GM21619 (cell line): ENCODE measurements at regions not wholly inside any gene's neighbourhood (a gene's known extent, or its start where the extent isn't known, plus 50 kb on each side); places are given as distances from the start of the nearest gene placed in this dataset.
"Not testable (repeated sequence)": the region's sequence is repeated elsewhere in the genome, so short reads cannot be mapped to it uniquely, and the experiment has no call there.

Experiments
- ATAC-seq: cut with Tn5 transposase; IDR thresholded peaks from one replicate; pipeline ENCODE4 v1.9.1; 2021; ENCODE audit not compliant: unreplicated experiment

DNA sequence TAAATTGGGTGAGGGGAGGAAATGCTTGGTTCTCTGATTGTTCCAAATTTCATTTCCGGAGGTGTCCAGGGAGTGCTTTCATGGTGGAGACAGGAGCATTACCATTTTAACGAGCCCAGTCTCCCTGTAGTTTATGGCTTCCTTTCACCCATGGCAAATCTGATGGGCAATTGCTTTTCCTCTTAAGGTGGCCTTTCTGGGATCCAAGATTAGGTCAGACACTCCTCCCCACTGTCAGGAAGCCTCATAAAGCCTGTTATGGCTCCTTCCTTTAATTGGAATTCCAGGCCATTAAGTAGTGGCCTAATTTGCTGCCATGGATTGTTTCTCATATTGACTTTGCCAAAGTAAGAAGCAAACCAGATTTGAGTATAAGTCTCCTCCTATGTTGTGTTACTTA lies 157.8 kb downstream of the PDCD6IP start:
- no peak for ATAC-seq

DNA sequence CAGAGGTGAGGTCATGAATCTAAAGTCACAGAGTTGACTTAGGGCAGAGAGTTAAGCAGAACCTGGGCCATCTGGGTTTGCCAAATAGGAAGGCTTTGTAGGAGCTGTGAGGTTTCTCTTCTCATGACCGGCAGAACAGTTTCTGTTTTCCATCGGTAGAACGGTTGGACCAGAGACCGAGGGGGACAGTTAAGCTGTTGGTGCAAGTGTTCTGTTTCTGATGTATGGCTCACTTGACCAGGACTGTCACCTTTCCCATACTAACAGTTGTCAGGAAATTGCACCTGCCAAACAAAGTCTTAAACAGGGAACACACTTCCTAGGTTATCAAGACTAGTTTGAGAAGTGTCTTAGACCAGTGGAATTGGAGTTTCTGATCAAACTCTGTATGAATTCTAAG lies 158.3 kb downstream of the PDCD6IP start:
- ATAC-seq: no peak

DNA sequence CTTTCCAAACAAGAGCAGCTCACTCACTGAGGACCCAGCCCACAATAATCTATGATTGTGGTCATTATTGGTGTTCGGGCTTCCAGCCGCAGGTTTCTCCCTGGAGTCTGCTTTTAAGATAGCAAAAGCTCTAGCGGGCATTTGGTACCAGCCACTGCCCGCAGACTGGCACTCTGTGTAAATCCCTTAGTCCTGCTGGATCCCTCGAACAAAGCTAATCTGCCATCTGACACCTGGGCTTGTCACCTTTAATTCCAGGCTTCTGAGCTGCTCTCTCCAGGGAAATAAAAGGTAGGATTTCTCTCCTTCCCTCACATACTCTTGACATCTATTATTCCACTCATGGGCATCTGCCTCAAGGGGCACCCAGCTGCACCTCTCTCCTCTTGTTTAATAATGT lies 158.7 kb downstream of the PDCD6IP start:
- no peak for ATAC-seq

DNA sequence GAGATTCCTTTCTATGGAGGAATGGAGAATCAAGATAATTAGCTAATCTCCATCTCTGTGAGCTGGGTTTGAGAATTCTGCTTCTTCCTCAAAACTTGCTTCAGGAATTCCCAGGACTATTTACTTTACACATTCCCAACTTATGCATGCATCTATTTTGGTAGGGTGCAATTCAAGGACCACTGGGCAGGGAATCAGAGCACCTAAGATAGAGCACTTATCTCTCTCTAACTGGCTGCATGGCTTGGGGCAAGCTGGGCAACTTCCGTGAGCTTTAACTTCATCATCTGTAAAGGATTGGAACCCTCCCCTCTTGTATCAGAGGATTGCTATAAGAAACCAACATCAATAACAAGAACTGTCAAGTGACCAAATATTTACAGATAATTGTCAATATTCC lies 160.2 kb downstream of the PDCD6IP start:
- ATAC-seq: no peak

DNA sequence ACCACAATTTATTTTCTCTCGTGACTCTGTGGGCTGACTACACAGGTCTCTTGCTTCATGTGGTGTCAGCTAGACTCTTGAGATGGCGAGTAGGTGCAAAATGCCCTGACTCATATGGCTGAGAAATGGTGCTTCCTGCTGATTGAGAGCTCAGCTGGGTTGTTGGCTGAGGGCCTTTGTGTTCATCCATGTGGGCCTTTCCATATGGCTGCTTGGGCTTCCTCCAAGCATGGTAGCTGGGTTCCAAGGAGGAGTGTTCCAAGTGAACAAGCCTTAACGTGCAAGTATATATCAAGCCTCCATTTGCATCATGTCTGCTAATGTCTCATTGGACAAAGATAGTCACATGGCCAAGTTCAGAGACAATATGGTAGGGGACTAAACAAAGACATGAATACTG lies 164.0 kb downstream of the PDCD6IP start:
- no peak for ATAC-seq

DNA sequence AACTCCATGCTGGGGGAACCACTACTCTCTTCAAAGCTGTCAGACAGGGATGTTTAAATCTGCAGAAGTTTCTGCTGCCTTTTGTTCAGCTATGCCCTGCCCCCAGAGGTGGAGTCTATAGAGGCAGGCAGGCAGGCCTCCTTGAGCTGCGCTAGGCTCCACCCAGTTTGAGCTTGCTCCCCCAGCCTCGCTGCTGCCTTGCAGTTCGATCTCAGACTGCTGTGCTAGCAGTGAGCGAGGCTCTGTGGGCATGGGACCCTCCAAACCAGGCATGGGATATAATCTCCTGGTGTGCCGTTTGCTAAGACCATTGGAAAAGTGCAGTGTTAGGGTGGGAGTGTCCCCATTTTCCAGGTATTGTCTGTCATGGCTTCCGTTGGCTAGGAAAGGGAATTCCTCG lies 171.8 kb downstream of the PDCD6IP start:
- not testable (repeated sequence) for ATAC-seq

DNA sequence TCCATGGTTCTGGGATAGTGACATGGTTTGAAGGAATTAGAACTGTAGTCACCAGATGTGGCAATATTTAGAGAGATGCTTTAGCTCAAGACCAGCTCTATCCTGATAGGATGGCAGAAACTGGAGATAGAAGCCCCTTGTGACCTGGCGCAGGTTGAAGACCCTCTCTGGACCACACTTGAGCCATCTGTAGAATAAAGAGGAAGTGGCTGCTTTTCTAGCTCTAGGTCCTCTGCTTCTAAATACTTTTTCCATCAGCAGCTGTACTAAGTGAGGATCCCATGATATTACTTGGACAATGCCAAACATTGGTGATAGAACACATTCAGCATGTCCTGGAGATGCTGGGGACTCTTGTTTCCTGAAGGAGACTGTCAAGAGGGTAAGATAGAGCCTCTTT lies 172.6 kb downstream of the PDCD6IP start:
- no peak for ATAC-seq

DNA sequence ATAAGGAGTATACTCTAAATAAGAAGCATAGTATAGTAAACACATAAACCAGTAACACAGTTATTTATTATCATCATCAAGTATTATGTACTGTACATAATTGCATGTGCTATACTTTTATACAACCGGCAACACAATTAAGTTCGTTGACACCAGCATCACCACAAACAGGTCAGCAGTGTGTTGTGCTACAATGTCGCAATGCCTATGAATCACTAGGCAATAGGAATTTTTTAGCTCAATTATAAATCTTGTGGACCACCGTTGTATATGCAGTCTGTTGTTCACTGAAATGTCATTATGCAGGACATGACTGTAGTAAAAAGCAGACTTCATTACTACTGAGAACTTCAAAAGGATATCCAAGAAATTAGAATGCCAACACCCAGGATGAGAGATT lies 177.0 kb downstream of the PDCD6IP start:
- no peak for ATAC-seq

DNA sequence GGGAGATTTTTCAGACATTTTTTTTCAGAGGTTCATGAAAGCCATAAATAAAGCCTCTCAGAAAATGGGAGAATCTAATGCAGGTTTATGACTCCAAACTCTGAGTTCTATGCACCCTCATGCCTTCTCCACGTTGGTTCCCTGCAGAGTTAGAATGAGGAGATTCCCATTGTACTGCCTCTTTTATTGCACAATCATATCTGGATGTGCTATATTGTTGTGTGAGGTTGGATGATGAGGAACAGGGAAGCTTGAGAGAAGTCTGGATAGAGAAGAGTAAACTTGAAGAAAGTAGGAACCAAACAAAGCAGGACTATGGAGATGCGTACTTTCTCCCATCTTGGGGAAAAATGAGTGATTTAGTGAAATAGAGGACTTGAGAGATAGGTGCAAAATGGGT lies 178.8 kb downstream of the PDCD6IP start:
- ATAC-seq: no peak

DNA sequence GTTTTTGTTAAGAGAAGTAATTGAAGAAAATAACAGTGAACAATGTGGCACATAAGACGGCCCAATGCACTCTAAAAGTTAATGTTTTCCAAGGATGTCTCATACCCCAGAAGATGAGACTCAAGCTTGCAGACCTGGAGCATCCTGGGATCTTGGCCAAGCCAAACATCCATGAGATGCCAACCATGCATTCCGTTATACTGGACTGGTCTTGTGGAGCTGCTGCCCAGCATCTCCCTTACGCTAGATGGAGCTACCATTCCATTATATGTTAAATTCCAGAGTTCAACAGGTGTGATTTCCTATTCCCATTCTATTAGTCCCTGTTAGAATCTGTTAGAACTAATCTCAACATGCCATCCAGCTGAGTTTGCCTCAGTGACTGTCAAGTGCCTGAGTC lies 181.8 kb downstream of the PDCD6IP start:
- no peak for ATAC-seq

DNA sequence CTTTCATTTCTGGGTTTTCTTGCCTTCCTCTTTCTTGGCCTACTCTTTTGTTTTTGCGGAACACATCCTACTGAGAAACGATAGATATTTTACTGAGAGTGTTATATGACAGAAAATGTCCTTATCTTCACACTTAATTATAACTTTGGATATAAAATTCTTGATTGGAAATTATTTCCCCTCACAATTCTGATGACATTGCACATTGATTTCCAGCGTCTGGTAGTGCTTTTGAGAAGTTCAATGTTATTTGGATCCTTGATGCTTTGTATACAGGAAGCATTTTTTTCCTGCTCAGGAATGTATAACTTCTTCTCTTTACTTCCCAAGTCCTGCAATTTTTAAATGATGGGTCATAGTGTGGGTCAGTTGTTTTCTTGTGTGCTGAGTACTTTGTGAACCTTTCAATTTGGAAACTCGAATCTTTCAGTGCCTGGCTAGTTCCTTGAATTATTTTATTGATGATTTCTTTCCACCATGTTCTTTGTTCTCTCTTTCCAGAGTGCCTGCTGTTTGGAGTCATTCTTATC lies 183.9 kb downstream of the PDCD6IP start:
- ATAC-seq: no peak

DNA sequence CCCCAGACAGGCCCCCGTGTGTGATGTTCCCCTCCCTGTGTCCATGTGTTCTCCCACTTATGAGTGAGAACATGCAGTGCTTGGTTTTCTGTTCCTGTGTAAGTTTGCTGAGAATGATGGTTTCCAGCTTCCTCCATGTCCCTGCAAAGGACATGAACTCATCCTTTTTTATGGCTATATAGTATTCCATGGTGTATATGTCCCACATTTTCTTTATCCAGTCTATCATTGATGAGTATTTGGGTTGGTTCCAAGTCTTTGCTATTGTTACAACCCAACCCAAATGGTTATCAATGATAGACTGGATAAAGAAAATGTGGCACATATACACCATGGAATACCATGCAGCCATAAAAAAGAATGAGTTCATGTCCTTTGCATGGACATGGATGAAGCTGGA lies 184.5 kb downstream of the PDCD6IP start:
- ATAC-seq: not testable (repeated sequence)

DNA sequence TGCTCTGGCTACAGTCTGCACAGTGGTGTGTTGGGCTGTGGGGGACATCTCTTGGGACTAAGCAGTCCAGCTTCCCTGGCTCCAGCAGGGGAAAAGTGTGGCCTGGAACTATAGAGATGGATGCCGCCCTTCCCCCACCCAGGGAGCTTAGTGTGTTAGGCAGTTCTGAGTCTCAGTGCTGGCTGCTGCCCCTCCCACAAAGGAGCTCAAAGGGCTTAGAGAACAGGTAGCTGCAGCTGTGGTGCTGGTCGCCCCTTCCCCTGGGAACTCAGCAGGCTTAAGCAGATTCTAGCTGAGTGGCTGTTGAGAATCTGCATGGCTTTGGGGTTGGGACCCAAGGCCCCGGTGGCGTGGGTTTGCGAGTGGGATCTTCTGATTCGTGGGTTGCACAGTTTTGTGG lies 190.8 kb downstream of the PDCD6IP start:
- no peak for ATAC-seq

DNA sequence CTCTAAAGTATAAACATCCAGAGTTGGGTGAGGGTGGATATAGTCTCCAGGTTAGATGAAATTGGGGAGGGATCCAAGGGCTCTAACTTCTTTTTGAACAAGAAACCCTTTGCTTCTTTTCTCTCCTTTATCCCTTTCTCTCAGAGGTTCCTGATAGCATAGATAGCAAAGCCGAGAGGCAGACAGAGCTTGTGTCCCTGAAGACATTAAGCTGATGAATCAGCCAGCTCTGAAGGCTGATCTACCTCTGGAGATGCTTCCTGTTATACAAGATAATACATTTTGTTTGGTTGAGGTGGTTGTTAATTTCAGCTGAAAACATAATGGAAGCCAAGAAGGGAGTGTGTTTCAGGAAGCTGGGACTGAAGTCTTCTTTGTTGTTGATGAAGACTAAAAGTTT lies 193.2 kb downstream of the PDCD6IP start:
- no peak for ATAC-seq

DNA sequence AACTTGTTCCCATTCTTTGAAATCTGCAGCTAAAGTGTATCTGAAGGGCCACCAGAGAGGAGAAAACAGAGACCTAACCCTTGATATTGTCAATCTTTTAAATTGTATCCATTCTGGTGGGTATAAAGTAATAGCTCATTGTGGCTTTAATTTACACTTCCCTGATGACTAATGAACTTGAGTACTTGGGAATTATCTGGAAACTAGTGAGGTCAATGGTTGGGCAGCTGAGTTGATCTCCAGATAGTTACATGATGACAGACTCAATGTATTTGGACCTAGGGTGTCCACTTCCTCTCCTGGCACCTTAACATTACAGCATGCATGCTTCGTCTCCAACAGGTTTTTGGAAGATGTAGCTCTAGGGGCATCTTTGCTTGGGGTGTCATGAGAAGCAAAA lies 195.2 kb downstream of the PDCD6IP start:
- no peak for ATAC-seq

DNA sequence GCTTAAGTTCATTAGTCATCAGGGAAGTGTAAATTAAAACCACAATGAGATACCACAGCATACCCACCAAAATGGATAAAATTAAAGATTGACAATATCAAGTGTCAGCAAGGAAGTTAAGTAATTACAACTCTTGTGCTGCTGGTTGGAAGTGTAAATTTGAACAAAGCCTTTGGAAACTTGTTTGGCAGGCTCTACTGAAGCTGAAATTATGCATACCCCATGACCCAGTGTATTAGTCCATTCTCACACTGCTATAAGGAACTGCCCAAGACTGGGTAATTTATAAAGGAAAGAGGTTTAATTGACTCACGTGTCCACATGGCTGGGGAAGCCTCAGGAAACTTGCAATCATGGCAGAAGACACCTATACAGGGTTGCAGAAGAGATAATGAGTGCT lies 196.1 kb downstream of the PDCD6IP start:
- ATAC-seq: no peak

DNA sequence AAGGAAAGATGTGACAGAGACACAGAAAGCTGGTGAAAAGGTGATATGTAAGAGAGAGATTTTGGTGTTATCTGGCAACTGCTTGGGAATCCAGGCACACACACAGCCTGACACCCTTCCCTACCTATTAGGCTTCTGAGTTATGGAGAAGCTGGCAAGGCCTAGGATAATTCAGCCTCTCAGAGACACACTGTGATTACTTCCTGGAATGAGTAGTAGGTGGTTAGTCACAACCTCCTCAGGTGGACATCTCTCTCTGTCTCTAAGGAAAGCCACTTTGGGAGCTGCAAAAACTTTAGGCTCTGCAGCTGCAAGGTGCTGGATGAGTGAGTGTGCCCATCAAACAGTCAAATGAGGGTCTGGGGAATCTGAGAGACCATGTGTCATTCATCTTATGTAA lies 201.9 kb downstream of the PDCD6IP start:
- ATAC-seq: no peak

DNA sequence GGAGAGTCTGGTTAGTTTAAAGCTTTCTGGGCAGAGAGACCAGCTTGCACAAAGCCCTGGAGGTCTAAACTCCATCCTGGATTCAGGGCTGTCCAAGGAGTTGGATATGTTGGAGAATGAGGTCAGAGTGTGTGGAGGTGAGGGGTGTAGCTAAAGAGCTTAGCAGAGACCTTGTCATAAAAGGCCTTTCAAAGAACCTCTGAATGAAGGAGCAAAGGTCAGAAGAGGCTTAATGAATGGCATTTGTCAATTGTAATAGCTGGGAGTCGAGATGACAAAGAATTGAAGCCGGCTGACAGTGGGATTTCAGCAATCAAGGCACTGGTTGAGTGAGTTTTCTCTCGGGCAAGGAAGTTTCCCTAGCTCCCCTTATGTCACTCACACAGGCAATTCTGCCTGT lies 202.6 kb downstream of the PDCD6IP start:
- ATAC-seq: no peak

DNA sequence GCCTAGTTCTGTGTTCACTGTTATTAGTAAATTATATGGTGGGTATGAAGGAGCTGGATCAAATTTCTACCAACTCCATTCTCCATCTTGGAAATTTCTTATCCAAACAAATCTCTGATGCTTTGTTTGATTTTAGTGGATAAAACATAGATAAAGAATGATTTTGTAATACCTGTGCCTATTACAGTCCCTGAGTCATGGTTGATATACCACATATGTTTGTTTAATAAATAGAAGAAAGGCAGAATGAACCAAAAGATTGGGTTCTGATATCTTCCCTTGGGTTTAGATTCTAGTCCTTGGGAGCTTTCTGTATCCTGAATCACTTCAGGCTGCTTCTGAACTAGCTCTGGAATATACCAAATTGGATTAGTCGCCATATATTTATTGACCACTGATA lies 203.6 kb downstream of the PDCD6IP start:
- no peak for ATAC-seq

DNA sequence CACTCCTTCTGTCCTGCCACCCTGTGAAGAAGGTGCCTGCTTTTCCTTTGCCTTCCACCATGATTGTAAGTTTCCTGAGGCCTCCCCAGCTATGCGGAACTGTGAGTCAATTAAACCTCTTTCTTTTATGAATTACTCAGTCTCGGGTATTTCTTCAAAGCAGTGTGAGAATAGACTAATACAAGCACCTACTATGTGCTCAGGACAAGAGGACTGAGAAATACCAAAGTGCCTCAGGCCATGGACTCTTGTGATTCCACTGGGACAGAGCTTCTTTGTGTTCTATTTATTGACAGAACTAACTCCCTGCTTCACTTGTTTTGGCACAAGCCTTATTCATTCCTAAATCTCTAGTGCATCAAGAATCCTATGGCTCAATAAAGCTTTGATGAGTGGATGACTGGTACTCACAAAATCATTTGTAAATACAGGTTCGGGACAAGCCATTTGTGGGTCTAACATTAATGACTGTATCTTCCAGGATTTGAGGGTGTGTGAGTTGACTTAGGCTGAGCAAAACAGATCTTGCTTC lies 204.2 kb downstream of the PDCD6IP start:
- ATAC-seq: no peak

DNA sequence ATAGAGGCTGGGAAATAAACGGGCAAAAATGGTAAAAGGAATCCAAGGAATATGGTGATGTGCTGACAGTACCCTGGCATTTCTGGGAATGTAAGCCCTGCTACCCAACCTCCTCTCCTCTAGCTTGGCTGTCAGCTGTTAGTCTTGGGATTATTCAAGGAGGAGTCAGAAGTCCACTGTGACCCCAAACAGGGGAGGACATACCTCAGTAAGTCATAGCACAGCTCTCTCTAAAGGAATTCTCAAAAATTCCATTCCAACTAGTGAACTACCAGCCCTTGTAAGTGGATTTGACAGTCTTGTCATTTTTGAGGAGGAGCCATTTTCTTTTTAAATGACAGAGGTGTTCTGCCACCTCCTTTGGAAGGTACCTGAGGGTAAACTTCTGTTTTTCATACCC lies 207.5 kb downstream of the PDCD6IP start:
- ATAC-seq: no peak

DNA sequence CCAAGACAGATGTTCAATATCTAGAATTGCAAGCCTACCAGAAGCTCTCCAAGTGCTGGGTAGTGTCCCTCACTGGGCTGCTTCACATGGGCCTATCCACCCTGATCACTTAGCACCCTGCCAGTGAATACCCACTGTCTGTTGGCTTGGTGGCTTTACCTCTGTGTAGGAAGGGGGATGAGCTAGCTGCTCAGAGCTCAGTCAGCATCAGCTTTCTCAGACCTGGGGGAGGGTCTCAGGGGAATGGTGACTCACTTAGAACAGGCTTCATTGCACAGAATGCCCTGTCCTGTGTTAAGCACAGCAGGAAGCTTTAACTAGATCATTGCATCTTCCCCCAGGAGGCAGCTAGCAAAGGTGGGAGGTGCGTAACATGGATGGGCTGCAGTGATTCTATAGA lies 209.8 kb downstream of the PDCD6IP start:
- peak; percentile 43 for ATAC-seq
